Ecto neural progenitor cell (in vitro differentiated cells): ENCODE measurements at regions not wholly inside any gene's neighbourhood (a gene's known extent, or its start where the extent isn't known, plus 50 kb on each side); places are given as distances from the start of the nearest gene placed in this dataset.
"Not testable (repeated sequence)": the region's sequence is repeated elsewhere in the genome, so short reads cannot be mapped to it uniquely, and the experiment has no call there.

ENCODE experiments used
- DNase-seq: peaks from one replicate; pipeline ENCODE4 v3.0.0-alpha.2; 2018; ENCODE audit warnings: low spot score

- no peak for DNase-seq
Measured at GRCh38 chr3:33919312-33920120, 121.1 kb downstream of the PDCD6IP start.

GRCh38 chr3:33920511-33920910 lies 122.1 kb downstream of the PDCD6IP start:
- DNase-seq: no peak

GRCh38 chr3:33921608-33922007 lies 123.2 kb downstream of the PDCD6IP start:
- no peak for DNase-seq

- no peak for DNase-seq
Measured at GRCh38 chr3:33926998-33927605, 128.7 kb downstream of the PDCD6IP start.

- no peak for DNase-seq
Measured at GRCh38 chr3:33929813-33930212, 131.4 kb downstream of the PDCD6IP start.

- DNase-seq: no peak
Measured at GRCh38 chr3:33931512-33931911, 133.1 kb downstream of the PDCD6IP start.

GRCh38 chr3:33932010-33932764 lies 133.8 kb downstream of the PDCD6IP start:
- DNase-seq: no peak

GRCh38 chr3:33936171-33936920 lies 137.9 kb downstream of the PDCD6IP start:
- no peak for DNase-seq

- DNase-seq: no peak
Measured at GRCh38 chr3:33936921-33937525, 138.6 kb downstream of the PDCD6IP start.

GRCh38 chr3:33937628-33938027 lies 139.2 kb downstream of the PDCD6IP start:
- no peak for DNase-seq

- DNase-seq: no peak
Measured at GRCh38 chr3:33940149-33940548, 141.7 kb downstream of the PDCD6IP start.

- no peak for DNase-seq
Measured at GRCh38 chr3:33940736-33941135, 142.3 kb downstream of the PDCD6IP start.

GRCh38 chr3:33941804-33942203 lies 143.4 kb downstream of the PDCD6IP start:
- DNase-seq: no peak

- DNase-seq: no peak
Measured at GRCh38 chr3:33942483-33943150, 144.2 kb downstream of the PDCD6IP start.

GRCh38 chr3:33943277-33943676 lies 144.8 kb downstream of the PDCD6IP start:
- DNase-seq: no peak

GRCh38 chr3:33946612-33947011 lies 148.2 kb downstream of the PDCD6IP start:
- not testable (repeated sequence) for DNase-seq

- no peak for DNase-seq
Measured at GRCh38 chr3:33947272-33948195, 149.1 kb downstream of the PDCD6IP start.

GRCh38 chr3:33949074-33949473 lies 150.6 kb downstream of the PDCD6IP start:
- no peak for DNase-seq

GRCh38 chr3:33954956-33955355 lies 156.5 kb downstream of the PDCD6IP start:
- DNase-seq: no peak

GRCh38 chr3:33956206-33956605 lies 157.8 kb downstream of the PDCD6IP start:
- no peak for DNase-seq
